K562 (cell line): ENCODE measurements at regions not wholly inside any gene's neighbourhood (a gene's known extent, or its start where the extent isn't known, plus 50 kb on each side); places are given as distances from the start of the nearest gene placed in this dataset.

Experiments used
- ATF6 ChIP-seq: sonication (generic); formaldehyde crosslinking; IDR thresholded peaks from 2 replicates; pipeline ENCODE4 v1.4.0; 2020; ENCODE audit warnings: mild to moderate bottlenecking, missing genetic modification reagents
- DNMT1 ChIP-seq: fragments of 450-650 bp; IDR thresholded peaks from 2 replicates; pipeline ENCODE4 v1.6.1; 2016; ENCODE audit warnings: antibody characterized with exemption, mild to moderate bottlenecking
- HDAC3 ChIP-seq: fragments of 450-650 bp; IDR thresholded peaks from 2 replicates; pipeline ENCODE4 v1.6.1; 2018; ENCODE audit warnings: borderline replicate concordance, mild to moderate bottlenecking, moderate library complexity; ENCODE audit not compliant: partially characterized antibody
- MEIS2 ChIP-seq: fragments of 450-650 bp; IDR thresholded peaks from 2 replicates; pipeline ENCODE4 v1.6.1; 2014; ENCODE audit warnings: mild to moderate bottlenecking; ENCODE audit not compliant: partially characterized antibody
- SMAD4 ChIP-seq: fragments of 250-450 bp; sonication (Bioruptor Pico); conservative IDR thresholded peaks from 2 replicates; pipeline ENCODE4 v1.8.0; 2021; ENCODE audit warnings: inconsistent platforms, mild to moderate bottlenecking, moderate library complexity
- ZBTB40 ChIP-seq, 2 experiments: fragments of 450-650 bp in 1 of 2; sonication (generic) in 1 of 2; formaldehyde crosslinking in 1 of 2; IDR thresholded peaks; 2 replicates each; pipeline versions ENCODE4 v1.7.1 to v1.9.0; 2016 to 2022; ENCODE audit warnings: inconsistent platforms in 1 of 2, mild to moderate bottlenecking in 1 of 2, missing genetic modification reagents in 1 of 2
- ZNF140 ChIP-seq: fragments of 250-450 bp; sonication (Bioruptor Pico); IDR thresholded peaks from 2 replicates; pipeline ENCODE4 v1.8.0; 2021; ENCODE audit warnings: moderate library complexity, mild to moderate bottlenecking, inconsistent platforms
- ZNF589 ChIP-seq: fragments of 200-800 bp; sonication (Bioruptor generic); IDR thresholded peaks from 2 replicates; pipeline ENCODE4 v1.6.1; 2016; ENCODE audit warnings: low read depth, missing genetic modification characterization, missing compliant biosample characterization

GRCh38 chr16:66064801-66065530, 301.5 kb upstream of the CDH5 start (continued):
- TF ChIP-seq ZBTB40 (IDR thresholded peaks at IDR 0.05), result no peak
- TF ChIP-seq ZBTB40 (CRISPR knock-in tag; IDR thresholded peaks at IDR 0.05), result no peak
- TF ChIP-seq ZNF589 (CRISPR knock-in tag), result no peak
- TF ChIP-seq SMAD4, result no peak
- no peak for TF ChIP-seq HDAC3
- TF ChIP-seq DNMT1, result no peak
- TF ChIP-seq ZNF140 (CRISPR knock-in tag), result no peak
- TF ChIP-seq MEIS2, result no peak
- TF ChIP-seq ATF6 (CRISPR knock-in tag), result no peak
